GM18519 (cell line): ENCODE measurements at regions not wholly inside any gene's neighbourhood (a gene's known extent, or its start where the extent isn't known, plus 50 kb on each side); places are given as distances from the start of the nearest gene placed in this dataset.

Experiments used
- ATAC-seq: cut with Tn5 transposase; IDR thresholded peaks from one replicate; pipeline ENCODE4 v1.9.1; 2021; ENCODE audit warnings: mild to moderate bottlenecking, moderate library complexity; ENCODE audit not compliant: unreplicated experiment, low FRiP score

GRCh38 chr20:21033817-21034216, 72.3 kb downstream of the LINC00237 start:
- ATAC-seq, result no peak

- no peak for ATAC-seq
These were observed 74.5 kb downstream of the LINC00237 start for GRCh38 chr20:21031666-21032065.

GRCh38 chr20:21029341-21029740, 76.8 kb downstream of the LINC00237 start:
- ATAC-seq, result no peak

DNA sequence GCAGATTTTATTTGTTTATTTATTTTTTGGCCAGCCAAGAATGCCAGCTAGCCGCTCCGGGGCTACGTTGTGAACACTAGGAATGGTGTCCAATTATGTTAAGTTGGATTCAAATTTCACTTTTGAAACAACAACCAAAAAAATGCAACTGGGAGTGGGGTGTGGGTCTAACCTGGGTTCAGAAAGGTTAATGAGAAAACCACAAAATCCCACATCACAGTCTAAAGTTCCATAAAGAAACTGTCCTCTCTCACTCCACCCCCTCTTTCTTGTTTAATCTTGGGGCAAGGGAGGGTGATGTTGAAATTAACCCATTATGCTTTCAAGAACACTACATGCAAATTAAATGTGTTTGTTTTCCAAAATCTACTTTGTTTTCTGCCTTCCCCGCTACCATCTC, 77.2 kb downstream of the LINC00237 start:
- ATAC-seq, result no peak

GRCh38 chr20:21028436-21028835, 77.7 kb downstream of the LINC00237 start:
- no peak for ATAC-seq

GRCh38 chr20:21027569-21027968, 78.6 kb downstream of the LINC00237 start:
- ATAC-seq, result no peak

DNA sequence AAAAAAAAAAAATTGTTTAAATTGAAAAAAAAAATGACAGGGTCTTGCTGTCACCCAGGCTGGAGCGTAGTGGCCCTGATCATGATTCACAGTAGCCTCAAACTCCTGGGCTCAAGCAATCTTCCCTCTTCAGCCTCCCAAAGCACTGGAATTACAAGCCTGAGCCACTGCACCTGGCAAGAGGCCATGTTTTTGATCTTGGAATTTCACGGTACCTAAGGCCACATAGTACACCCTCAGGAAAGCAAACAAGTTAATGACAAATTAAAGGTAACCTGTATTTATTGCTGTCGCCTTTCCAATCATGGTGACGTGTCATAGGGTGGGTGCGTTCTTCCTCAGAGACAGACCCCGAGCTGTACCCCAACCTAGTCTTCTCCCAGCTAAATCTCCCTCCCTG, 79.2 kb downstream of the LINC00237 start:
- no peak for ATAC-seq

- ATAC-seq, result no peak
These were observed 81.7 kb downstream of the LINC00237 start for GRCh38 chr20:21024420-21024819.

DNA sequence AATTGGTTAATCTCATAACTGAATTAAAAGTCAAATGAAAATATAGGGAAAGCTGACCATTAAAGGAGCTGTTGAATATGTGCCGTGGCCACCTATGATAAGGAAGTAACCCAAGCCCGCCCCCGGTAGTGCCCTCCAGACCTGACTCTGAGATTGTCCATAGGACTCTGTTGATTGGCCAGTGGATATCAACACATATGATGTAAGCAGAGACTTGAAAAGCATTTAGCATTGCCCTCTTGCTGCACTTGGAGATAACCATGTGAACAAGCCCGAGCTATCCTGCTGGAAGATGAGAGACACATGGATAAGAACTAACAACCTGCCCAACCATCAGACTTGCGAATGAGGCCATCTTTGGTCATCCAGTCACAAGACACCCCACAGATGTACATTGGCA, 83.2 kb downstream of the LINC00237 start:
- no peak for ATAC-seq

DNA sequence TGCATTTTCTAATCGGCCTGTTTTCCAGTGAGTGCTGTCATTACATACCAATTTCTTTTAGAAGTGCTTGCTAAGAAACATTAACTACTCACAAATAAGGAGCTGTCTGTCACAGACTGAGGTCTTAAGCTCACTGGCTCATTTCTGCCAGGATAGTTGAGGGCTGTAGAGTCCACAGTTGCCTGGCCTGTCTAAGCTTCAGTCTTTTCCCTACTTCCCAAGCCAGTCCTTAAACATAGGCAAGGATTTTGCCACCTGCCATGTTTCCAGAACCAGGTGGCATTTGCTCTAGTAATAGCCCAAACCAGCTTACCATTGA, 84.7 kb downstream of the LINC00237 start:
- no peak for ATAC-seq

- ATAC-seq, result no peak
These were observed 85.3 kb downstream of the LINC00237 start for GRCh38 chr20:21020659-21021471.

- ATAC-seq, result no peak
These were observed 86.1 kb downstream of the LINC00237 start for GRCh38 chr20:21019814-21020658.

GRCh38 chr20:21019468-21019813, 86.7 kb downstream of the LINC00237 start:
- no peak for ATAC-seq

GRCh38 chr20:21018576-21018975, 87.6 kb downstream of the LINC00237 start:
- no peak for ATAC-seq

DNA sequence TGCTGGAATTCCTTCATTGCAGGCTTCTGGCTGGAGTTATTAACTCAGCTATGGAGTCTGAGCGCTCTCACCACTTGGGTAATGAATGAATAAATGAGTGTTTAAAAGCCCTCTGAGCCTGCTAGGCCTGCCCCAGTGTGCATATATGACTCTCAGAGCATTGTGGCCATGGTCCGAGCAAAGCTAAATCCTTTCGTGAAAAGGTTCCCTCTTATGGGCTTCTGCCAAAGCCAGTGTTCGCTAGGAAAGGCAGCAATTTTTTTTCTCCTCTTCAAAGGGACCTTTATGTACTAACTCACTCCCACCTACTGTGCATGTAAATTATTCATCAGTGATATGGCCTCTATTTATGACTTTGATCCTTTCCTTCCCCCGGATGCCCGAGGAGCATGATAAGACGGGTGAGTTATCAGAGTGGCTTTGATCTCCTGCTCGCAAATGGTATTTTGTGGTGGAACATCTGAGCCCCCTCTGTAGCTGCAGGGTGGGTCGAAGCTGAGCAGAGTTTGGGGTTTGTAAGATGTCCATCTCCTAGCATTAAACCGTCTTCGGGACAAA, 88.6 kb downstream of the LINC00237 start:
- ATAC-seq, result no peak

DNA sequence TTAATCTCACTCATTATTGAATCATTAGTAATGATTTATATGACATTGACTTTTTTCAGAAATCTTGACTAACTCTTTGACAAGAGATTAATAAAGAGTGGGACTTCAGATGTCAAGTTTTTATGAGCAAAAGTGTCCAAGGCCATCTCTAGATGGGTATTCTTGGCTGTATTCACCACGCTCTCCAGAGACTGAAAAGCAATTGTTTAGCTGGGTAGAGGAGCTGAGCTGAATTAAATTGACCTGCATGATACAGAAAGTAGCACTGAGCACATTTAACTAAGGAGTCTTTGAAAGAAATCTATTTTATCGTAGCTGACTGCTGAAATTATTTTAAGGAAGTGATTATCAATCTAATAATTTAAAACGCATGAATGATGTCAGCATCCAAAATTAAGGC, 89.4 kb downstream of the LINC00237 start:
- no peak for ATAC-seq

- ATAC-seq, result no peak
These were observed 91.6 kb downstream of the LINC00237 start for GRCh38 chr20:21014528-21014927.

GRCh38 chr20:21008951-21009350, 97.2 kb downstream of the LINC00237 start:
- ATAC-seq, result no peak

- no peak for ATAC-seq
These were observed 99.5 kb downstream of the LINC00237 start for GRCh38 chr20:21006611-21007010.

DNA sequence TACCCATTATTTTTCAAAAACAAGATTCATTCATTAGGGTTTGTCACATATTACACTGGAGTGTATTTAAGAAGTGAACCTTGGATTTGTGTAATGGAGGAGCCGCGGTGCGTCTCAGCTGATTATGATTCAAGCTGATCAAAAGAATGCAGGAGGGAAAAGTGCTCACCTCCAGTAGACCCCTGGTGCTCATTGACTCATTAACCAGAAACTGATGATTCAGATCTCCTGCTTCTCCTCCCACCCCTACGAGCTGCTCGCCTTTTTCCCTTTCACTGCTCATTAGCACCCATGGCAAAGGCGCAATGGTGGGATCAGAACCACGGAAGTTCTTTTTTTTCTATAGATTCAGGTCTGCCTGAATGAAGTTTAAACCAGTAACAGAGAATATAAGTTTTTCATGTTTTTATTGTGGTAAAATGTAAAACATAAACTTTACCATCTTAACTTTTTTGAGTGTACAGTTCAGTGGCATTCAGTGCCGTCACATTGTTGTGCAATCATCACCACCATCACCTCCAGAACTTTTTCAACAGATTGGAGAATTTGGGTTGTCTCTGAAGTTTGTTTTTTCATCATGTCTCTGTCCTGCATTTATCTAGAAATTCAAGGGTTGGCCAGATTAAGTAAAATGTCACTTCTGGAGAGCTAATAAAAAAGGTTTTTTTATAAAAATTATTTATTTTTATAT, 101.6 kb downstream of the LINC00237 start:
- no peak for ATAC-seq

- ATAC-seq, result no peak
These were observed 102.3 kb downstream of the LINC00237 start for GRCh38 chr20:21003902-21004301.
